Peyer's patch (tissue), 4 donors: ENCODE measurements at regions not wholly inside any gene's neighbourhood (a gene's known extent, or its start where the extent isn't known, plus 50 kb on each side); places are given as distances from the start of the nearest gene placed in this dataset.

Experiments
- DNase-seq, 3 donors: peaks; one replicate each; pipeline ENCODE4 v3.0.0-alpha.2; 2017 to 2019
- H3K27ac ChIP-seq, 4 donors: fragments of 200-600 bp; sonication (generic); one replicate each; pipeline ENCODE4 v1.5.1; 2016 to 2019
- H3K27me3 ChIP-seq, 2 donors: fragments of 200-600 bp; sonication (generic); one replicate each; pipeline ENCODE4 v1.5.1; 2019
- H3K36me3 ChIP-seq, 3 donors: fragments of 200-600 bp; sonication (generic); one replicate each; pipeline ENCODE4 v1.5.1; 2016 to 2019
- H3K4me1 ChIP-seq, 4 donors: fragments of 200-600 bp; sonication (generic); one replicate each; pipeline ENCODE4 v1.5.1; 2016 to 2019
- H3K4me3 ChIP-seq, 4 donors: fragments of 200-600 bp; sonication (generic); 1 replicate in 3 of 4; 2 replicates in 1 of 4; pipeline ENCODE4 v1.5.1; 2016 to 2019; ENCODE audit warnings: mild to moderate bottlenecking in 1 of 4
- H3K9me3 ChIP-seq, 4 donors: fragments of 200-600 bp; sonication (generic); one replicate each; pipeline ENCODE4 v1.5.1; 2016 to 2019; ENCODE audit warnings: mild to moderate bottlenecking in 1 of 4
- POLR2A ChIP-seq, 2 donors: fragments of 450-650 bp; IDR thresholded peaks; one replicate each; pipeline ENCODE4 v1.5.1; 2017; ENCODE audit warnings: antibody characterized with exemption in 2 of 2, mild to moderate bottlenecking in 2 of 2, moderate library complexity in 2 of 2
- small RNA-seq, 2 donors: library from RNA; depleted of rRNA; stranded (forward); fragments of <200 nt; gene quantifications; one replicate each; pipeline ENCODE3, GENCODE V24; 2016
- TF ChIP-seq, protein P1 (sequence below), 6 experiments: fragments of 450-650 bp in 4 of 6; fragments of 200-600 bp in 2 of 6; sonication (generic) in 1 of 6; IDR thresholded peaks; one replicate each; pipeline ENCODE4 v1.5.1; 2017 to 2019; ENCODE audit warnings: antibody characterized with exemption in 6 of 6, mild to moderate bottlenecking in 3 of 6, moderate library complexity in 1 of 6

DNA sequence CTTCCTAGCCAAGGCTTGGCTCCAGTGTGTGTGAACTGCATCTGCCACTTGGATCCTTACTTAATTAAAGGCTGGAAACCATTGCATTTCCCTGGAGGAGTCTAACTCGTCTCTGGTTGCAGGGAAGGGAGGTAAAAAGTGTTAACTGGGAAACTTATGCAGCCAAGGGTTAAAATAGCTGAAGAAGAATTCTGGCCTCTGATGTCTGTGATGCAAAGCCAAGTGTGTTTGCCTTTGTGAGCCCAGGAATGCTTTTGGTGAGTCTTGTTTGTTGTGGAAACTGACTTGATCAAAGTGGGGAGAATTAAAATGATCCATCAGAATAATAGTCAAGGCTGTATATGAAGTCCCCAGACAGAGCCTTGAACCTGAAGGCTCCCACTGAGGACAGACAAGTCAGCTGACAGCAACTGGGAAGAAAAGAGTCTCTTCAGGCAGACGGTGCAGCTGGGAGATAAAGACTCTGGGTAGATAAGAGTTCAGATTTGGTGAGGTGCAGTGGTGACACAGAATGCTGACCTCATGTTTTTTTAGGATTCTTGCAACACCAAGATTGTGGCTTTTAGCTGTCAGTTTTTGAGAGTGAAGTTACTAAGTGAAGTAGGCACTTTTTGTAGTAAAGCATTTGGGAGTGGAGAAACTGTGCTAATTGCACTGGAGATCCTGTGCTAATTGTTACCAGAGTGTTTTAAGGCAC is 59.5 kb upstream of the WLS start:
- no peak for DNase-seq
- Histone ChIP-seq H3K36me3 (no peaks in the 10 kb centered on the region), H3K4me3 (no peak overlapping the region), H3K27me3 (no peaks in the 10 kb centered on the region), H3K4me1 (peaks cover 0 to 12% (median 0%) of the 10 kb centered on the region in 4 donors), H3K9me3 (no peaks in the 10 kb centered on the region), H3K27ac (no peak overlapping the region)
- no peak for TF ChIP-seq POLR2A (IDR thresholded peaks at IDR 0.05)
- TF ChIP-seq, protein P1, sequence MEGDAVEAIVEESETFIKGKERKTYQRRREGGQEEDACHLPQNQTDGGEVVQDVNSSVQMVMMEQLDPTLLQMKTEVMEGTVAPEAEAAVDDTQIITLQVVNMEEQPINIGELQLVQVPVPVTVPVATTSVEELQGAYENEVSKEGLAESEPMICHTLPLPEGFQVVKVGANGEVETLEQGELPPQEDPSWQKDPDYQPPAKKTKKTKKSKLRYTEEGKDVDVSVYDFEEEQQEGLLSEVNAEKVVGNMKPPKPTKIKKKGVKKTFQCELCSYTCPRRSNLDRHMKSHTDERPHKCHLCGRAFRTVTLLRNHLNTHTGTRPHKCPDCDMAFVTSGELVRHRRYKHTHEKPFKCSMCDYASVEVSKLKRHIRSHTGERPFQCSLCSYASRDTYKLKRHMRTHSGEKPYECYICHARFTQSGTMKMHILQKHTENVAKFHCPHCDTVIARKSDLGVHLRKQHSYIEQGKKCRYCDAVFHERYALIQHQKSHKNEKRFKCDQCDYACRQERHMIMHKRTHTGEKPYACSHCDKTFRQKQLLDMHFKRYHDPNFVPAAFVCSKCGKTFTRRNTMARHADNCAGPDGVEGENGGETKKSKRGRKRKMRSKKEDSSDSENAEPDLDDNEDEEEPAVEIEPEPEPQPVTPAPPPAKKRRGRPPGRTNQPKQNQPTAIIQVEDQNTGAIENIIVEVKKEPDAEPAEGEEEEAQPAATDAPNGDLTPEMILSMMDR (IDR thresholded peaks at IDR 0.05): no peak

DNA sequence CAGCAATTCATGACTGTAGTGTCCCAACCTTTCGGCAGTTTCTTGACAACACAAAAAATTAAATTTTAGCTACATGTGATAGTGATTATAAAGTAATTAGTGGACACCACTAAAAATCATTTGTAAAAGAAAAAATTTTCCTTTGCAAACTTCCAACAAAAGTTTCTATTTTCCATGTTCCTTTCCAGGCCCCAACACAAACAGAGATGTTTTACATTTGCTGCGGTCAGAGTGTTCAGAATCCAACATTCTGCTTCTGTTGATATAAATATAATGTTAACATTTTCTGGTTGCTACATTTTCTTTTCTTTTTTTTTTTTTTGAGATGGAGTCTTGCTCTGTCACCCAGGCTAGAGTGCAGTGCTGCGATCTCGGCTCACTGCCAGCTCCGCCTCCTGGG is 54.9 kb upstream of the WLS start:
- Histone ChIP-seq H3K27ac (no peak overlapping the region), H3K9me3 (no peaks in the 10 kb centered on the region), H3K36me3 (no peaks in the 10 kb centered on the region), H3K4me1 (peaks cover 0 to 7% (median 0%) of the 10 kb centered on the region in 4 donors), H3K4me3 (no peak overlapping the region), H3K27me3 (no peaks in the 10 kb centered on the region)
- no peak for TF ChIP-seq POLR2A (IDR thresholded peaks at IDR 0.05)
- TF ChIP-seq, protein P1 (IDR thresholded peaks at IDR 0.05): no peak
- DNase-seq: no peak

DNA sequence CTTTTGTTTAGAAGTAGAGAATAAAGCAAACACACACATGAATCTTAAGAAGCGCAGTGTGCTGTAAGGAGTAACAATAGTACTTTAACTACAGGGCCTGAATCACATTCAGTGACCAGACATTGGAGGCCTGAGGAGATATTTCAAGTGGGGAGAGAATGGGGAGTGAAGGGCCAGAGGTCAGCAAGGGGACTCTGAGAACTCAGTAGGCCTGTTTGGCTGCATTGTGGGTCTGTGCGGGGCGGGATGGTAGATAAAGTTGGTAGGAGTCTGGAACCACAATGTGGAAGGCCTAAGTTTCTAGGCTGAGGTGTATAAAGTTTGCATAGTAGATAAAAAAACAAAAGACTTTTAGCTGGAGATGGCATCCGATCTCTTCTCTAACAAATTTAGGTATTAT is 52.7 kb upstream of the WLS start:
- no peak overlapping the region for H3K4me3 ChIP-seq
- TF ChIP-seq, protein P1 (IDR thresholded peaks at IDR 0.05): no peak
- TF ChIP-seq POLR2A (IDR thresholded peaks at IDR 0.05): no peak
- H3K27ac ChIP-seq: no peak overlapping the region
- no peaks in the 10 kb centered on the region for H3K27me3 ChIP-seq
- no peaks in the 10 kb centered on the region for H3K4me1 ChIP-seq
- H3K36me3 ChIP-seq: no peaks in the 10 kb centered on the region
- DNase-seq: no peak
- H3K9me3 ChIP-seq: no peaks in the 10 kb centered on the region

DNA sequence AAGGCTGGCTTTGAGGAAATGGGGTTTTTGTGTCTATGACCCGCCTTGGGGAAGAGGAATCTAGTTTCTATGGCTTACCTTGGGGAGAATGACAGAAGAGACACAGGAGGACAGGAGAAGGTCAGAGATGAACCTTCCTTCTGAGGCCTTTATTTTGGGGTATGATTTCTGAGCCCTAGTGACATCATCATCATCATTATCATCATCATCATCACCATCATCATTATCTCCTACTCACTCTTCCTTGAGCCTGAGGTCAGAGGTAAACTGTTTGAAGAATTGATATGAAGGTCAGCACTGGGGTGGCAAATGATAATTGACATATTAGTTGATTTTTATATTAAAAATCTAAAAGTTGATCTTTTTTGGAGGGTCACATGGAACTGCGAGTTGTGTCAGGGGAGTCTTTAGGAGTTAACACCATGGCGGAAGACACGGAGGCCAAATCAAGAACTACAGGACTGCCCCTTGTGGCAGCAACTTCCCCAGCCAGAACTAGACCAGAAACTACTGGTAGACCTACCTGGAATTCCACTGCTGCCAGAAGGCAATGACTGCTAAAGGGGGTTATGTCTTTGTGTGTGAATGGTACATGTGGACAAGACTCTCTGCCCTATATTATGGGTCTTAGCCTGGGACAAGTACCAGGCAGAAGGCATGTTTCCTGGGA is 49.8 kb upstream of the WLS start:
- Histone ChIP-seq H3K4me1 (no peaks in the 10 kb centered on the region), H3K27me3 (no peaks in the 10 kb centered on the region), H3K36me3 (no peaks in the 10 kb centered on the region), H3K4me3 (no peak overlapping the region), H3K9me3 (no peaks in the 10 kb centered on the region), H3K27ac (no peak overlapping the region)
- TF ChIP-seq, protein P1 (IDR thresholded peaks at IDR 0.05): no peak
- TF ChIP-seq POLR2A (IDR thresholded peaks at IDR 0.05): no peak
- no peak for DNase-seq

Small RNA genes in the stretch of these regions (small RNA-seq; reads per million reads assigned to genes)
- gene COX6B1P7: 0 reads per million in 2 donors
